HG03108 (cell line): ENCODE measurements at regions not wholly inside any gene's neighbourhood (a gene's known extent, or its start where the extent isn't known, plus 50 kb on each side); places are given as distances from the start of the nearest gene placed in this dataset.
"Not testable (repeated sequence)": the region's sequence is repeated elsewhere in the genome, so short reads cannot be mapped to it uniquely, and the experiment has no call there.

Experiments used
- ATAC-seq: cut with Tn5 transposase; IDR thresholded peaks from one replicate; pipeline ENCODE4 v1.9.1; 2021; ENCODE audit warnings: moderate library complexity; ENCODE audit not compliant: unreplicated experiment

DNA sequence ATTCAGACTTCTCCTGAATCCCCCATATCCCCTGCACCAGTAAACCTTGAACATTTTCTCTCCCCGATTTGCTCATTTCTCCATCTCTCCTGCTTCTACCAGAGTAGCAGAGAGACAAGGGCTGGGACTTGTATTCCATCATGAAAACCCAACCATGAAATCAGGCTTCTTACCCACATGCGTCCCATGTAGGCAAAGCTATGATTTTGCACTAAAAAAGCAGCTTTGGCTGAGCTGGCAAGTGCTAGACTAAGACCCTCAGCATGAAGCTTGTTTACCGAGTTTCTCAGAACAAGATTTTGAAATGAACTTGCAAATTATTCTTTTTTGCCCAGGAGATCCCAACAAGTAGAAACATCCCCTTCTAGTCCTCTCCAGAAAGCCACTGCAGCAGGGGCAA lies 80.3 kb upstream of the RFLNA start:
- no peak for ATAC-seq

DNA sequence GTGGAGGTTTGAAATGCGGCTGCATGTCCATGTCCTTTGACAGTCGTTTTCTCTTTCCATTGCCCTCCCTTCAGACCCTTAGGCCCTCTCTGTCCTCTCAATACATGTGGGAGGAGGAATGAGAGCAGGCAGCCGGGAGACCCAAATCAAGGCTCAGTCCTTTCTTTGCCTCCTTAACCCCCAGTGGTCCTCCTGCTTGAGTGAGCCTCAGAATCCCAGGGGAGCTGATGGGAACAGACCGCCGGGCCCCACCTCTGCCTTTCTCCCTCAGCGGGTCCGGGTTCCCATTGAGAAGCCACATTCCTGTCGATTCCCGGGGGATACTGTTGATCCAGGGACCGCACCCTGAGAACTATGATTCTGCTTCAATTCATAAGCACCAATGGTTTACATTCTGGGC lies 77.9 kb upstream of the RFLNA start:
- ATAC-seq = no peak

DNA sequence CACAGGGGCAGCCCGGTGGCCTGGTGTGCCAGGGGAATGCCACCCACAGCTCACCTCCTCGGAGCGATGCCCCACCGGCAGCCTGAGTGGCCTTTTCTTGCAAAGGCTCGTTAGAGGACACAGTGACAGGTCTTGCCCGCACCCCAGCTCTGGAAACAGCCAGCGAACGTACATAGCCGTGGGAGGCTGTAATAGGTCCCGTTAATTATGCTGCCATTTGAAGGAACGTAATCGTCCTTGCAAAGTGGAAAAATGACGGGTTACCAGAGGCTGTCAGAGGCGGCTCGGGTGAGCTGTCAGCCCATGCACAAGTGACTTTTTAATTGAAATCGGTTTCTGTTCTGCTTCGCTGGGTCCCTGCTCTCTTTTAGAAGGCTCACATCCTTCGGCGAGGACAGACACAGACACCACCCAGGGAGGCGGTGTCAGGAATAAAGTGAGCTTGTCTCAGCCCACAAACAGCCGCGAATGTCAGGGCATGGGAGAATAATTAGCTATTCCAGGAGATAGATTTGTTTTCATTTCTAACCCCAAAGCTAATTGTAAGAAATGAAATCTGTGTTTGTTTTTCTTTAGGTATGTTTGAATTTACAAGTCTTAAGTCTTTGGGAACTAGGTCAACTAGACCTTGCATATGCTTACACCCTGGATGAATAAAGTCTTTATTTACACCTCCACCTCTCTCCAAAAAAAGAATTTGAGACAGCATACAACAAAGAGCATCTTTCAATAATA lies 77.2 kb upstream of the RFLNA start:
- ATAC-seq = no peak

DNA sequence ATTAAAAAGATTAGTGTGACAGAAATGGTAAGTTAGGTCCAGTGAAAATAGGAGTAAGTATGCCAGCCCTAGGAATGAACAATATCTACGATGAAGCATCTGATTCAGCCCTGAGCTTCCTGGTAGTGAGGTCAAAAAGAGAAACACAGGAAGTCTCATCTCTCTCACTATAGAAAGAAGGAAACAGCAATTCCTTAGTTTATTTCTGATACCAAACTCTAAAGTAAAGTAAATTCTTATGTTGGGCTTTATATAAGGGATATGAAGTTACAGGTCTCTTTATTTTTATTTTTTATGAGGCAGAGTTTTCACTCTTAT lies 76.7 kb upstream of the RFLNA start:
- ATAC-seq = no peak

- not testable (repeated sequence) for ATAC-seq
Measured at GRCh38 chr12:124218650-124219049, 76.2 kb upstream of the RFLNA start.

GRCh38 chr12:124222368-124223245 lies 72.3 kb upstream of the RFLNA start:
- ATAC-seq = no peak

DNA sequence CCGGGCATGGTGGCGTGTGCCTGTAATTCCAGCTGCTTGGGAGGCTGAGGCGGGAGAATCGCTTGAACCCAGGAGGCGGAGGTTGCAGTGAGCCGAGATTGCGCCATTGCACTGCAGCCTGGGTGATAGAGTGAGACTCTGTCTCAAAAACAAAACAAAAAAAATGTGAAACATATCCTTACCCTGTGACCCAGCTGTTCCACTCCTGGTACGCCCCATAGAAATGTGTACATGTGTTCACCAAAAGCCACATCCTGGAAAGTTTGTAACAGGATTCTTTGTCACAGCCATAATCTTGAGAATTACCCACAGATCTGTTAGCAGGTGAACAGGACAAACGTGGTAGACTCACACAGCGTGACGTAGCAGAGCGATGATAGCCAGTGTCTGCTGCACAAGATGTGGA lies 71.2 kb upstream of the RFLNA start:
- ATAC-seq = not testable (repeated sequence)

DNA sequence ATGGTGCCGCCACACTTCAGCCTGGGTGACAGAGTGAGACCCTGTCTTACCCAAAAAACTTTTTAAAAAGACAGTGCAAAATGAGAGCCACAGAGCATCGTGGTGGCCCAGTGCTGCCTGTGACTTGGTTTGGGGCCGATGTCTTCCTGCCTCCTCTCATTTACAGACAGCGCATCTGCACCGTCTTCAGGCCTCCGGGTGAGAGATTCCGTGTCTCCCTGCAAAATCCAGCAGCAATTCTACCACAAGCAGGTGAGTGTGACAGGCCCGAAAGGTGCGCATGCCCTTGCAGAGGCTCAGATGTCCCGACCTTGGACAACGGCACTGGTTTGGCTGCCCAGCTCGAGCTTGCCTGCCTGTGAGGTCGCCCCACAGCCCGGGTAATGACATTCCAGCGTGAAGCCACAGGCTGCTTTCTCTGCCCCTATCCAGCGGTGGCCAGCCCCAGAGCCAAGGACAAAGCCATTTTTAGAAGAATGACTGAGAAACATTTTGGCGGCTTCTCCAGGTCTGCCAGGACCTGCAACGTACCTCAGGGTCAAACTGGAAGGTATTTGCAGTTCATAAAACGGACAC lies 70.3 kb upstream of the RFLNA start:
- no peak for ATAC-seq

- ATAC-seq = no peak
Measured at GRCh38 chr12:124225730-124226129, 69.2 kb upstream of the RFLNA start.

DNA sequence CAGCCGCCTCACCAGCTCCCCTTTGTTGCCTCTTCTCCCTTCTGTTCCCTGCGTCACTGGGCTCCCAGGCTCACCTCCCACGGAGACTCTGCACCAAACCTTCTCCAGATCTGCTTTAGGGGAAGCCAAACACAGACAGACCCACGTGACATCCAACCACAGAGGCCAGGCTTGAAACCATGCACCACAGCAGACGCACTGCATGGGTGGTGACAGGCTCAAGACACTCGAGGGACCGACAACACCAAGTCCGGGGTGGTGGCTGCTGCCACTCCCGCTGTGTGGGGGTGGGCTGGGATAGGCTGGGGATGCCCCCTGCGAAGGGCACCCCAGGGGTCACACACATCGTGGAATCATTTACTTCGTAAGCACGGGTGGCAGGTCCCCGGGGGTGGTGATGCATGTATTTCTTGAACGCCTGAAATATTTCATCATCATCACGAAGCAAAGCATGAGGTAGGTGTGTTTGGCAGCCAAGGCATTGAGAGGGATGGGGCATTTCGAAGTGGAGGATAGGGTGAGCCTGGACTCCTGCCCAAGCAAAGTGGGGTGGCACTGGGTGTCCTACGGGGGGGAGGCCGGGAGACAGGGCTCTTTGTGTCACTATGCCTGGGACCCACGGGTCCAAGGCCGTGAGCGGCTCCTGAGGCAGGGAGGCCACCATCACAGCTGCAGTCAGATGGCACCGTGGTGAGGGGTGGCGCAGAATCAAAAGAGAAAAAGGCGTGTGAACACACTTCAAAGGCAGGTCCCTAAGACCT lies 66.8 kb upstream of the RFLNA start:
- no peak for ATAC-seq

DNA sequence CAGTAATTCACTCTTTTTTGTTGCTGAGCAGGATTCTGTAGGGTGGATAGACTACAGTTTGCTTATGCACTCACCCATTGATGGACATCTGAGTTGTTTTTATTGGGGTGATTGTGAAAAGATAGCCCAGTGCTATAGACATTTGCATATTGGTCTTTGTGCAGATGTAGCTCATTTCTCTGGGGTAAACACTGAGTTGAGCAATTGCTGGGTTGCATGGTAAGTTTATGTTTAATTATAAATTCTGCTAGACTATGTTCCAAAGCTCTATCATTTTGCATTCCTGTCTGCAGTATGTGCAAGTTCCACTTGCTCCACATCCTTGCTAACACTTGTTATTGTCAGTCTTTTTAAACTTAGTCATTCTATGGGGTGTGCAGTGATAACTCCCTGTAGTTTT lies 65.4 kb upstream of the RFLNA start:
- ATAC-seq = no peak

DNA sequence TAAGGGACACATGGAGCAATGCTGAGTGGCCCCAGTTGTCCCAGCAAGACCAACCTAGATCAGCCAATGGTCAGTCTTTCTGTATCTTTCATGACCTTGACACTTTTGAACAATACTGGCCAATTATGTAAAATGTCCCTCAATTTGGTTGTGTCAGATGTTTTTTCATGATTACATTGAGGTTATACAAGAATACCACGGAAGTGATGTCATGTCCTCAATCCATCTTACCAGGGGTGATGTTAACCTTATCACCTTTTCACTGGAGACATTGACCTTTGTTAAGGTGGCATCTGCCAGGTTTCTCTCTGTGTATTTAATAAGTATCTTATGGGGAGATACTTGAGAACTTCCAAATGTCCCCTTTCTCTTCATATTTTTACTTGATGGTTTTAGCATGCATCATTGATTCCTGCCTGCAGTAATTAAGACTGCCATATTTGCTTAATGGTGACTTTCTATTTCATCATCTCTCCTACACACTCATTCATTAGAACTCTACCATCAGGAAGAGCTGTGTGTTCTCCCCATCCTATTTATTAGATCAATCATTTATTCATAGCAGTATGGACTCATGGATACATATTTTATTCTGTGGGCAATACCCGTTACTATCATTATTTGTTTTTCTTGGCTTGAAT lies 64.7 kb upstream of the RFLNA start:
- ATAC-seq = no peak

DNA sequence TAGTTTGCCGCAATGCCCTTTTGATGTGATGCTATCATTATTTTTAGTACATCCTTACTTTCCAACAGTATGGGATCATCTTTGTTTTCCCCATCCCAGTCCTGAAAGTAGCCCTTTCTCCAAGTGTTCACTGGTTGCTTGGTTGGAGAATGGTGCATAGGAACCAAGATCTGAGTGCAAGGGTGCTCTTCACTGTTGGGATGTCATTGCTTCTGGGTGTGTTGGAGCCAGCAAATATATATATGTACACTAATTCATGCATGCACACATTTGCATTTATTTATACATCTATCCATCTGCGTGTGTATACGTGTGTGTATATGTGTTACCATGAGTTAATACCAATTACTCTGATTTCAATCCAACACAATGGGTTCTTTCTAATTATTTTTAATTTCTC lies 64.1 kb upstream of the RFLNA start:
- no peak for ATAC-seq

- no peak for ATAC-seq
Measured at GRCh38 chr12:124231980-124232653, 62.8 kb upstream of the RFLNA start.

GRCh38 chr12:124232654-124232987 lies 62.3 kb upstream of the RFLNA start:
- ATAC-seq = no peak

DNA sequence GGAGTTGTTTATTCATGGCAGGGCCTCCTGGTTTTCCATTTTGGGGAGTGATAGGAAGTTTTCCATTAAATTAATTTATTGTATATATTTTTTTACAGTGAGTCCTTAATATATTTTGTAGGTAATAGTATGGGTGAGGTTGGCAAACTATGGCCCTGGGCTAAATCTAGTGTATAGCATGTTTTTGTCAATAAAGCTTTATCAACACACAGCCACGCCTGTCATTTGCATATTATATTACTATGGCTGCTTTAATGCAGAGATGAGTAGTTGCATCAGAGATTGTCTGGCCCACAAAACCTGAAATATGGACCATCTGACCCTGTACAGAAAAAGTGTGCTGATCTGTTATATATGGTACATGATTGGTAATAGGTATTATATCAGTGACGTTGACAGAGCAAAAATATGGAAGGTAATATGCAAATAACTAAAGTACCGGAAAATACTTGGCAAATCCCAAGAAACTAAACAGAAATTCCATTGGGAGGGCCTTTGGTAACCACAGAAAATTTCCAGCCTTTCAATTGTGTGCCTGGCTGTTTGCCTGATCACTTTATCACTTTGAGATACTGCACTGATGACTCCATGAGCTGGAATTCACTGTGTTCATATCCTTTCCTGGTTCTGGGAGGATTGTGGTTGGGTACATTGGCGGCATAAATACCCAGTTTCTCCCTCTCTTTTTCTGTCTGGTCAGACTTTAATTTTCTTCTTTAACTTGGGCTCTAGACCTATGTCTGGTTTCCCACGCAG lies 61.7 kb upstream of the RFLNA start:
- no peak for ATAC-seq

DNA sequence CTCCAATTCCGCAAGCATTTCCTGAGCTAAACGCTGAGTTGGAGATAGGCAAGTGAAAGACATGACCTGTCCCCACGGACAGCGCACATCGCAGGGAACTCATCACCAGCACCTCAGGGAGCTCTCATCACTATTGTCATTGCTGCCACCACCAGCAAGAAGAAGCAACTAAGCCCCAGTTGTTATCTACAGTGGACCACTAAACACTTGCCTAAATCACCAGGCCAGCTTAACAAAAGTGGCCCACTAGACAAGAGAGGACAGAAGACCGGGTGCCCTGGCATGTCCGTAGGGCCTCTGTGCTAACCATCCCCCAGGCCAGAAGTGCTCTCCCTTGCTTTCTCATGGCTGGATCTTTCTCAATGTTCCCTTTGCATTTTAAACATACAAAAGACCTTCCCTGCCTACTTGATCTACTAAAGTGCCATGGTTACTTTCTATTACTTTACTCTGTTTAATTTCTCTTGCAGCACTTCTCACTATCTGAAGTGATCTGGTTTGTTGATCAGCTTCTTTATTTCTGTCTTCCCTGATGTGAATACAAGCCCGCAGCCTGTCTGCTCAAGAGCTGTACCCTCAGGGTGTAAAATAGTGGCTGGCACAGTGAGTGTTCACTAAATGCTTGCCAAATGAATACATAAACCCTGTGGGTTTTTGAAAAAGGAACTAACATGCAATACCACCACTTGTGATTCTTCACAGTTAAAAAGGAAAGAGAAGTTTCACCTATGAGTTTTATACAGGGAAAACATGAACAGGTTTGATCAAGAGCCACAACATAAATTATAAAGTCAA lies 60.9 kb upstream of the RFLNA start:
- no peak for ATAC-seq

DNA sequence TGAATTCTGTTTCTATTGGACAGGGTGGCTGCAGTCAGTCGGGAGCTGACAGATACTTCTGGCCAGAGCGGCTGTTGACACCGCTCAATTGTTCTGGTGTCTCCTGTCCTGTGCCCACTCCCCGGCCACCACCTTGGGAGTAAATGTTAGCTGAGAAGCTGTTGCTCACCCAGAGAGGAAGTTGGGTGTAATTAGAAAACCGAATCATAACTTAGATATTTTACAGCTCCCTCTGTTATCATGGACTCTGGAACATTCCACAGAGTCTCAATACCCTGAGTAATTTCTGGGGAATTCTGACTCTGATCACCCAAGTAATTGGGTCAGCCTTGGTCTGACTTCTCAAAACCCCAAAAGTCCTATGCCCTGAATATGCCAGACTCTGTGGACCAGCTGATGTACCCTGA lies 58.3 kb upstream of the RFLNA start:
- ATAC-seq = no peak

DNA sequence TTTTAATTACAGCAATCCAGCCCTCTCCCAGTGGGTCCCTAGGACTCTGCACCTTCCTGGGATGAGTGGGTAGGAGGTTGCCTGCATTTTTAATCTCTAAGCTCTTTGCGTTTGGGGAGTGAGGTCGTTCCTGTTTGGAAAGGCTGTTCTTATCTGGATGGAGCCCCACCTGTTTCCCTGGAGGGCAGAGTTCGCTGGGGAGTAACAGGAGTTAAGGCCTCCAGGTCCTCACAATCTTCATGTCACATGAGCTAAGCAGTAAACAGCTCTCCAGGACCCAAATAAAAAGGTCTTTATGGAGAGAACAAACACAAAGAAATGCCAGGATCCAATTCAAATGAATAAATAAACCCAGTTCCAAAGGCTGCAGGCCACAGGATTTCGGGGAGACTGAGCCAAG lies 56.0 kb upstream of the RFLNA start:
- no peak for ATAC-seq
